Endothelial cell of umbilical vein (primary cell): ENCODE measurements at regions not wholly inside any gene's neighbourhood (a gene's known extent, or its start where the extent isn't known, plus 50 kb on each side); places are given as distances from the start of the nearest gene placed in this dataset.

Source experiments
- BruUV-seq: library from RNA; stranded (reverse); fragments of 400-500 nt; replicated peaks from 2 replicates; lab custom pipeline; 2021; lab: Mats Ljungman, UMichigan
- CTCF ChIA-PET: fragments of 300-600, 350-600 bp; sonication (Branson Sonifier 250); formaldehyde crosslinking; loops from one replicate; lab custom pipeline; 2021; ENCODE audit warnings: antibody characterized with exemption, inconsistent platforms; lab: Charles Lee
- POLR2A ChIA-PET: fragments of 300-600, 350-600 bp; sonication (Branson Sonifier 250); formaldehyde crosslinking; loops from one replicate; lab custom pipeline; 2021; ENCODE audit warnings: antibody characterized with exemption, inconsistent platforms; lab: Charles Lee
- DNase-seq: peaks from one replicate; pipeline ENCODE4 v3.0.0-alpha.2; 2011; ENCODE audit warnings: low read depth, low spot score
- FAIRE-seq: peaks from 2 replicates; lab custom pipeline; 2011; peaks lifted over from hg19 to GRCh38; lab: Jason Lieb, UNC
- H2AFZ ChIP-seq: 2 replicates; pipeline ENCODE4 v1.6.0; 2012; ENCODE audit warnings: low read depth, low read length, control low read depth, inconsistent platforms
- H3K27ac ChIP-seq: 2 replicates; pipeline ENCODE4 v1.5.1; 2011; ENCODE audit warnings: low read depth, mild to moderate bottlenecking, control low read depth, low read length, moderate library complexity; ENCODE audit not compliant: insufficient read depth
- H3K27me3 ChIP-seq, 2 experiments: 2 replicates each; pipeline versions ENCODE4 v1.6.0 to v1.6.1; 2011; ENCODE audit warnings: low read length in 2 of 2, mixed read lengths in 1 of 2; ENCODE audit not compliant: control insufficient read depth in 2 of 2, insufficient read depth in 2 of 2
- H3K36me3 ChIP-seq, 2 experiments: 2 replicates in 1 of 2; 3 replicates in 1 of 2; pipeline ENCODE4 v1.5.1; 2011; ENCODE audit warnings: low read length in 2 of 2, mild to moderate bottlenecking in 1 of 2, moderate library complexity in 1 of 2; ENCODE audit not compliant: control insufficient read depth in 2 of 2, insufficient read depth in 2 of 2; ENCODE audit errors: extremely low read depth in 1 of 2
- H3K4me1 ChIP-seq: 3 replicates; pipeline ENCODE4 v1.5.1; 2011; ENCODE audit warnings: mild to moderate bottlenecking, low read length; ENCODE audit not compliant: control insufficient read depth, insufficient read depth; ENCODE audit errors: extremely low read depth
- H3K4me2 ChIP-seq: 2 replicates; pipeline ENCODE4 v1.6.1; 2011; ENCODE audit warnings: low read length, control low read depth, mixed read lengths; ENCODE audit not compliant: insufficient read depth
- H3K4me3 ChIP-seq, 3 experiments: fragments of 200-600 bp in 1 of 3; sonication (generic), shearing (Covaris generic) in 1 of 3; replicated peaks in 1 of 3; 2 replicates each; pipeline ENCODE4 v1.5.1; 2011 to 2016; ENCODE audit warnings: control low read depth in 3 of 3, low read length in 3 of 3, mild to moderate bottlenecking in 2 of 3, inconsistent platforms in 1 of 3, low read depth in 1 of 3, moderate library complexity in 1 of 3; ENCODE audit not compliant: insufficient read depth in 1 of 3
- H3K79me2 ChIP-seq: 2 replicates; pipeline ENCODE4 v1.6.0; 2012; ENCODE audit warnings: low read length, inconsistent platforms; ENCODE audit not compliant: control insufficient read depth, insufficient read depth
- H3K9ac ChIP-seq: replicated peaks from 2 replicates; pipeline ENCODE3; 2011; ENCODE audit warnings: low read length, control low read depth; ENCODE audit not compliant: insufficient read depth; ENCODE audit errors: extremely low read depth
- H3K9me1 ChIP-seq: replicated peaks from 3 replicates; pipeline ENCODE4 v1.6.0; 2011; ENCODE audit warnings: mild to moderate bottlenecking, low read length; ENCODE audit not compliant: control insufficient read depth, insufficient read depth; ENCODE audit errors: extremely low read depth
- H3K9me3 ChIP-seq: replicated peaks from 2 replicates; pipeline ENCODE4 v1.5.1; 2012; ENCODE audit warnings: low read length, inconsistent platforms; ENCODE audit not compliant: control insufficient read depth, insufficient read depth
- H4K20me1 ChIP-seq: replicated peaks from 2 replicates; pipeline ENCODE3; 2011; ENCODE audit warnings: mild to moderate bottlenecking, low read length; ENCODE audit not compliant: control insufficient read depth, insufficient read depth; ENCODE audit errors: extremely low read depth
- CTCF ChIP-seq, 2 donors: IDR thresholded peaks; 1 replicate in 1 of 2; 2 replicates in 1 of 2; pipeline ENCODE4 v1.5.1; 2011; ENCODE audit warnings: low read length in 2 of 2, mild to moderate bottlenecking in 2 of 2, moderate library complexity in 2 of 2, control low read depth in 1 of 2, inconsistent platforms in 1 of 2, low read depth in 1 of 2; ENCODE audit not compliant: insufficient read depth in 1 of 2; ENCODE audit errors: extremely low read depth in 1 of 2
- EZH2 ChIP-seq: IDR thresholded peaks from 2 replicates; pipeline ENCODE4 v1.6.1; 2012; ENCODE audit warnings: borderline replicate concordance, low read depth, mild to moderate bottlenecking, moderate library complexity, low read length, inconsistent platforms; ENCODE audit not compliant: severe bottlenecking
- FOS ChIP-seq: IDR thresholded peaks from 2 replicates; pipeline ENCODE4 v1.6.1; 2011; ENCODE audit warnings: mild to moderate bottlenecking, low read length, moderate library complexity, borderline replicate concordance; ENCODE audit not compliant: insufficient read depth
- GATA2 ChIP-seq: IDR thresholded peaks from 2 replicates; pipeline ENCODE4 v1.7.0; 2011; ENCODE audit warnings: low read depth, mild to moderate bottlenecking, moderate library complexity, mixed read lengths, low read length; ENCODE audit not compliant: insufficient read length, insufficient read depth
- JUN ChIP-seq: IDR thresholded peaks from 2 replicates; pipeline ENCODE4 v1.6.1; 2011; ENCODE audit warnings: borderline replicate concordance, low read depth; ENCODE audit not compliant: insufficient read length, insufficient read depth
- MAX ChIP-seq: IDR thresholded peaks from 2 replicates; pipeline ENCODE4 v1.6.1; 2011; ENCODE audit not compliant: insufficient read depth, insufficient read length
- MYC ChIP-seq: IDR thresholded peaks from one replicate; pipeline ENCODE4 v1.6.1; 2011; ENCODE audit warnings: mild to moderate bottlenecking, low read depth, low read length
- POLR2A ChIP-seq: IDR thresholded peaks from 2 replicates; pipeline ENCODE4 v1.6.1; 2012; ENCODE audit warnings: low read depth, mild to moderate bottlenecking, control low read depth, low read length
- POLR2AphosphoS5 ChIP-seq: IDR thresholded peaks from 2 replicates; pipeline ENCODE4 v1.6.1; 2012; ENCODE audit warnings: low read depth, mild to moderate bottlenecking, control low read depth, low read length, moderate library complexity; ENCODE audit not compliant: insufficient read depth
- dilution Hi-C: fragments of 300-500 bp; cut with MboI; formaldehyde crosslinking; loops from one replicate; pipeline ENCODE4 v1.15.0; 2019; ENCODE audit warnings: low sequenced_read_pairs; ENCODE audit not compliant: extremely low pct_ligation_motif_present
- intact Hi-C: fragments of 100-400 bp; cut with micrococcal nuclease; formaldehyde crosslinking; loops from one replicate; pipeline ENCODE4 v1.10.0; 2022

GRCh38 chr6:126784161-126784790 is 334.2 kb upstream of the RSPO3 start:
- Histone ChIP-seq H3K79me2 (no peaks in the 10 kb centered on the region), H3K27me3 (no peaks in the 10 kb centered on the region), H3K36me3 (no peaks in the 10 kb centered on the region), H3K27ac (no peak overlapping the region), H3K9ac (no peak overlapping the region), H3K4me3 (no peak overlapping the region), H3K9me1 (no peaks in the 10 kb centered on the region), H3K4me2 (no peak overlapping the region), H3K4me1 (peaks cover 3% of the 10 kb centered on the region), H3K9me3 (no peaks in the 10 kb centered on the region), H4K20me1 (no peaks in the 10 kb centered on the region), H2AFZ (no peak overlapping the region)
- BruUV-seq: no TSS peak
- POLR2A ChIA-PET: no interaction called here
- TF ChIP-seq POLR2AphosphoS5 (no peak), JUN (no peak), GATA2 (no peak), POLR2A (no peak), MAX (no peak), MYC (no peak), EZH2 (no peak)
- dilution Hi-C loops (no loop called here), intact Hi-C loops (no loop called here)
- DNase-seq (no peak), FAIRE-seq (no peak)
- CTCF ChIA-PET: interaction anchor here (1.1 to 1.5 kb wide), 3 partner anchors 11 to 20 kb away, joined by 3 to 4 read pairs (median 4); no protein-coding TSS in a partner anchor

- FAIRE-seq: no peak
- TF ChIP-seq EZH2 (no peak), FOS (no peak), JUN (no peak), POLR2A (no peak), GATA2 (no peak), CTCF (IDR thresholded peaks at IDR 0.05; ENCODE audit: extremely low read depth in 1 of 2, insufficient read depth in 1 of 2, low read depth in 1 of 2, low read length in 2 of 2) (no peak), MAX (no peak), MYC (no peak), POLR2AphosphoS5 (no peak)
- Histone ChIP-seq H3K27me3 (no peaks in the 10 kb centered on the region), H4K20me1 (no peaks in the 10 kb centered on the region), H3K9ac (no peak overlapping the region), H3K9me1 (no peaks in the 10 kb centered on the region), H3K9me3 (no peaks in the 10 kb centered on the region), H3K4me1 (peaks cover 3% of the 10 kb centered on the region), H3K27ac (no peak overlapping the region), H3K4me3 (no peak overlapping the region), H3K79me2 (no peaks in the 10 kb centered on the region), H3K36me3 (no peaks in the 10 kb centered on the region), H2AFZ (no peak overlapping the region), H3K4me2 (no peak overlapping the region)
- POLR2A ChIA-PET: no interaction called here
- DNase-seq: no peak
- BruUV-seq: no TSS peak
- intact Hi-C loops: no loop called here
- CTCF ChIA-PET: interaction anchor here (1.3 kb wide), 1 partner anchor 48 kb away, joined by 3 read pairs; no protein-coding TSS in a partner anchor
- dilution Hi-C loops: no loop called here
These were observed 332.2 kb upstream of the RSPO3 start for GRCh38 chr6:126786262-126786661.
